OCI-LY7 (cell line): ENCODE measurements at regions not wholly inside any gene's neighbourhood (a gene's known extent, or its start where the extent isn't known, plus 50 kb on each side); places are given as distances from the start of the nearest gene placed in this dataset.

Experiments used
- BruUV-seq: library from RNA; stranded (reverse); fragments of 400-500 nt; replicated peaks from 2 replicates; lab custom pipeline; 2021; lab: Mats Ljungman, UMichigan
- CTCF ChIA-PET: fragments of 300-600 bp; sonication (Branson Sonifier 250); formaldehyde crosslinking; loops from one replicate; lab custom pipeline; 2022; ENCODE audit warnings: antibody characterized with exemption; ENCODE audit not compliant: unreplicated experiment; lab: Charles Lee
- POLR2A ChIA-PET: fragments of 300-600 bp; sonication (Branson Sonifier 250); formaldehyde crosslinking; loops from one replicate; lab custom pipeline; 2022; ENCODE audit warnings: antibody characterized with exemption; lab: Charles Lee
- DNase-seq: peaks from one replicate; pipeline ENCODE4 v3.0.0-alpha.2; 2015; ENCODE audit warnings: low spot score
- H2AFZ ChIP-seq: fragments of 200-600 bp; sonication (generic), shearing (Covaris generic); 2 replicates; pipeline ENCODE4 v1.6.1; 2014; ENCODE audit warnings: mild to moderate bottlenecking, antibody characterized with exemption, low read length, moderate library complexity
- H3K27ac ChIP-seq: fragments of 200-600 bp; sonication (generic); 2 replicates; pipeline ENCODE4 v1.5.1; 2014; ENCODE audit warnings: mixed run types, low read depth, mild to moderate bottlenecking, moderate library complexity, low read length, inconsistent platforms; ENCODE audit not compliant: poor library complexity, severe bottlenecking
- H3K36me3 ChIP-seq: fragments of 200-600 bp; sonication (generic); 2 replicates; pipeline ENCODE4 v1.6.1; 2014; ENCODE audit warnings: mild to moderate bottlenecking, antibody characterized with exemption, low read length, moderate library complexity, mixed read lengths; ENCODE audit not compliant: insufficient read depth
- H3K4me1 ChIP-seq: fragments of 200-600 bp; sonication (generic); 2 replicates; pipeline ENCODE4 v1.5.1; 2014; ENCODE audit warnings: mild to moderate bottlenecking, low read length; ENCODE audit not compliant: insufficient read depth, poor library complexity, severe bottlenecking
- H3K4me2 ChIP-seq: fragments of 200-600 bp; sonication (generic); 2 replicates; pipeline ENCODE4 v1.6.1; 2014; ENCODE audit warnings: mild to moderate bottlenecking, low read length
- H3K4me3 ChIP-seq: fragments of 200-600 bp; sonication (generic); 2 replicates; pipeline ENCODE4 v1.5.1; 2014; ENCODE audit warnings: mild to moderate bottlenecking, low read depth, low read length; ENCODE audit not compliant: poor library complexity, severe bottlenecking
- H3K79me2 ChIP-seq: fragments of 200-600 bp; sonication (generic); 2 replicates; pipeline ENCODE4 v1.6.1; 2016; ENCODE audit warnings: low read depth, mild to moderate bottlenecking, low read length, moderate library complexity, mixed read lengths; ENCODE audit not compliant: insufficient read depth
- H3K9me2 ChIP-seq: fragments of 200-600 bp; sonication (generic); 2 replicates; pipeline ENCODE4 v1.6.1; 2016; ENCODE audit warnings: mild to moderate bottlenecking, low read length, mixed read lengths; ENCODE audit not compliant: insufficient read depth
- H3K9me3 ChIP-seq: fragments of 200-600 bp; sonication (generic); 2 replicates; pipeline ENCODE4 v1.6.1; 2014; ENCODE audit warnings: mild to moderate bottlenecking, mixed run types, low read length, mixed read lengths
- H4K20me1 ChIP-seq: fragments of 200-600 bp; sonication (generic); 2 replicates; pipeline ENCODE4 v1.6.1; 2014; ENCODE audit warnings: mild to moderate bottlenecking, antibody characterized with exemption, low read length, moderate library complexity, mixed read lengths; ENCODE audit not compliant: insufficient read depth
- EZH2phosphoT487 ChIP-seq: fragments of 200-600 bp; sonication (generic); IDR thresholded peaks from 2 replicates; pipeline ENCODE4 v1.6.1; 2018; ENCODE audit warnings: low read depth, borderline replicate concordance, mild to moderate bottlenecking, mixed run types, antibody characterized with exemption, low read length, moderate library complexity, mixed read lengths
- intact Hi-C: fragments of 100-400 bp; cut with micrococcal nuclease; formaldehyde crosslinking; loops from one replicate; pipeline ENCODE4 v1.10.0; 2022; ENCODE audit not compliant: unreplicated experiment
- TF ChIP-seq, protein P1 (sequence below): fragments of 200-600 bp; sonication (generic); conservative IDR thresholded peaks from 2 replicates; pipeline ENCODE4 v1.5.1; 2014; ENCODE audit warnings: mild to moderate bottlenecking, antibody characterized with exemption, low read length, moderate library complexity, mixed read lengths

GRCh38 chr10:44780426-44780825, 130.7 kb upstream of the TMEM72 start:
- ChIA-PET POLR2A (no interaction called here), CTCF (no interaction called here)
- TF ChIP-seq, protein P1, sequence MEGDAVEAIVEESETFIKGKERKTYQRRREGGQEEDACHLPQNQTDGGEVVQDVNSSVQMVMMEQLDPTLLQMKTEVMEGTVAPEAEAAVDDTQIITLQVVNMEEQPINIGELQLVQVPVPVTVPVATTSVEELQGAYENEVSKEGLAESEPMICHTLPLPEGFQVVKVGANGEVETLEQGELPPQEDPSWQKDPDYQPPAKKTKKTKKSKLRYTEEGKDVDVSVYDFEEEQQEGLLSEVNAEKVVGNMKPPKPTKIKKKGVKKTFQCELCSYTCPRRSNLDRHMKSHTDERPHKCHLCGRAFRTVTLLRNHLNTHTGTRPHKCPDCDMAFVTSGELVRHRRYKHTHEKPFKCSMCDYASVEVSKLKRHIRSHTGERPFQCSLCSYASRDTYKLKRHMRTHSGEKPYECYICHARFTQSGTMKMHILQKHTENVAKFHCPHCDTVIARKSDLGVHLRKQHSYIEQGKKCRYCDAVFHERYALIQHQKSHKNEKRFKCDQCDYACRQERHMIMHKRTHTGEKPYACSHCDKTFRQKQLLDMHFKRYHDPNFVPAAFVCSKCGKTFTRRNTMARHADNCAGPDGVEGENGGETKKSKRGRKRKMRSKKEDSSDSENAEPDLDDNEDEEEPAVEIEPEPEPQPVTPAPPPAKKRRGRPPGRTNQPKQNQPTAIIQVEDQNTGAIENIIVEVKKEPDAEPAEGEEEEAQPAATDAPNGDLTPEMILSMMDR, result no peak
- TF ChIP-seq EZH2phosphoT487, result no peak

DNA sequence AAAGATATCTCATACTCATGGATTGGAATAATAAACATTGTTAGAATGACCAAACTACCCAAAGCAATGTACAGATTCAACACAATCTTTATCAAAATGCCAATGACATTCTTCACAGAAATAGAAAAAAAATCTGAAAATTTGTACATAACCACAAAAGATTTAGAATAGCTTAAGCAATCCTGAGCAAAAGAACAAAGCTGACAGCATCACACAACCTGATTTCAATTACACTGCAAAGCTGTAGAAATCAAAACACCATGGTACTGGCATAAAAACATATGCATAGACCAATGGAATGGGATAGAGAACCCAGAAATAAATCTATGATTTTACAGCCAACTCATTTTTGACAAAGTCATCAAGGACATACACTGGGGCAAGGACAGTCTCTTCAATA, 130.0 kb upstream of the TMEM72 start:
- Histone ChIP-seq H3K9me3 (no peaks in the 10 kb centered on the region), H3K4me2 (no peak overlapping the region), H3K27ac (no peak overlapping the region), H3K36me3 (no peaks in the 10 kb centered on the region), H3K4me3 (no peak overlapping the region), H3K79me2 (no peaks in the 10 kb centered on the region), H3K4me1 (no peaks in the 10 kb centered on the region), H4K20me1 (no peaks in the 10 kb centered on the region), H3K9me2 (no peaks in the 10 kb centered on the region), H2AFZ (no peak overlapping the region)
- no peak for DNase-seq
- ChIA-PET POLR2A (no interaction called here), CTCF (no interaction called here)
- intact Hi-C loops, result no loop called here
- no TSS peak for BruUV-seq
- TF ChIP-seq EZH2phosphoT487, result no peak
- TF ChIP-seq, protein P1, result no peak

More at GRCh38 chr10:44780426-44780825, 130.7 kb upstream of the TMEM72 start:
- Histone ChIP-seq H3K79me2 (no peaks in the 10 kb centered on the region), H3K9me3 (no peaks in the 10 kb centered on the region), H4K20me1 (no peaks in the 10 kb centered on the region), H3K27ac (no peak overlapping the region), H3K4me3 (no peak overlapping the region), H3K4me1 (no peaks in the 10 kb centered on the region), H3K36me3 (no peaks in the 10 kb centered on the region), H2AFZ (no peak overlapping the region), H3K9me2 (no peaks in the 10 kb centered on the region), H3K4me2 (no peak overlapping the region)
- intact Hi-C loops, result no loop called here
- DNase-seq, result no peak
- no TSS peak for BruUV-seq

- DNase-seq, result no peak
- no peaks in the 10 kb centered on the region for H3K9me2 ChIP-seq
- no peaks in the 10 kb centered on the region for H3K9me3 ChIP-seq
- no peak overlapping the region for H3K4me2 ChIP-seq
- TF ChIP-seq, protein P1, result no peak
- TF ChIP-seq EZH2phosphoT487, result no peak
- no peaks in the 10 kb centered on the region for H4K20me1 ChIP-seq
- BruUV-seq, result no TSS peak
- H3K4me1 ChIP-seq, result no peaks in the 10 kb centered on the region
- CTCF ChIA-PET, result no interaction called here
- H3K27ac ChIP-seq, result no peak overlapping the region
- intact Hi-C loops, result no loop called here
- no peaks in the 10 kb centered on the region for H3K36me3 ChIP-seq
- no peak overlapping the region for H3K4me3 ChIP-seq
- POLR2A ChIA-PET, result no interaction called here
- H3K79me2 ChIP-seq, result no peaks in the 10 kb centered on the region
- H2AFZ ChIP-seq, result no peak overlapping the region
Measured at GRCh38 chr10:44786286-44786850, 124.8 kb upstream of the TMEM72 start.
